ENCODE measurements at regions not wholly inside any gene's neighbourhood (a gene's known extent, or its start where the extent isn't known, plus 50 kb on each side); places are given as distances from the start of the nearest gene placed in this dataset.

GRCh38 chr18:56312551-56313335 lies 325.6 kb downstream of the TXNL1 start:
- no peak for TF ChIP-seq CTCF (IDR thresholded peaks at IDR 0.05)
- no peak for TF ChIP-seq POLR2A (IDR thresholded peaks at IDR 0.05; ENCODE audit: low read depth)
